ENCODE measurements at regions not wholly inside any gene's neighbourhood (a gene's known extent, or its start where the extent isn't known, plus 50 kb on each side); places are given as distances from the start of the nearest gene placed in this dataset.

GRCh38 chr1:199404976-199405375 is 622.5 kb upstream of the NR5A2 start:
- Histone ChIP-seq H2BK12ac (ENCODE audit: low read length) (no peak overlapping the region), H3K9ac (ENCODE audit: low read length) (no peak overlapping the region), H3K23ac (ENCODE audit: low read length) (no peak overlapping the region), H3K27ac (ENCODE audit: low read depth, low read length) (no peak overlapping the region), H2AK5ac (ENCODE audit: low read length) (no peak overlapping the region), H4K91ac (ENCODE audit: low read depth, low read length) (no peak overlapping the region), H2AFZ (ENCODE audit: insufficient read depth, low read length, poor library complexity) (no peak overlapping the region), H3K79me2 (ENCODE audit: control insufficient read depth, insufficient read depth, low read length, poor library complexity) (no peaks in the 10 kb centered on the region), H3K4me1 (ENCODE audit: control insufficient read depth in 1 of 2, insufficient read depth in 2 of 2, low read length in 2 of 2) (no peaks in the 10 kb centered on the region), H4K12ac (ENCODE audit: low read depth, low read length) (no peak overlapping the region), H4K8ac (ENCODE audit: low read depth, low read length) (no peak overlapping the region), H3K18ac (ENCODE audit: low read length) (no peak overlapping the region), H3K79me1 (ENCODE audit: low read length) (no peaks in the 10 kb centered on the region), H3K4me2 (ENCODE audit: low read length) (no peak overlapping the region), H2BK5ac (ENCODE audit: low read depth, low read length, poor library complexity) (no peak overlapping the region), H3K27me3 (ENCODE audit: insufficient read depth, low read length) (no peaks in the 10 kb centered on the region), H3K4me3 (ENCODE audit: low read depth, low read length) (no peak overlapping the region), H2BK120ac (ENCODE audit: insufficient read depth, low read length, poor library complexity) (no peak overlapping the region), H3K14ac (ENCODE audit: low read length) (no peak overlapping the region), H3K4ac (ENCODE audit: low read depth, low read length) (no peak overlapping the region), H3K36me3 (ENCODE audit: control insufficient read depth in 1 of 2, insufficient read depth in 2 of 2, low read length in 2 of 2) (no peaks in the 10 kb centered on the region), H3K9me3 (ENCODE audit: insufficient read depth, low read depth, low read length) (no peaks in the 10 kb centered on the region)
- DNase-seq, result no peak

- Histone ChIP-seq H4K12ac (ENCODE audit: low read depth, low read length) (no peak overlapping the region), H2BK5ac (ENCODE audit: low read depth, low read length, poor library complexity) (no peak overlapping the region), H3K4me3 (ENCODE audit: low read depth, low read length) (no peak overlapping the region), H3K9ac (ENCODE audit: low read length) (no peak overlapping the region), H2BK12ac (ENCODE audit: low read length) (no peak overlapping the region), H4K91ac (ENCODE audit: low read depth, low read length) (no peak overlapping the region), H3K4ac (ENCODE audit: low read depth, low read length) (no peak overlapping the region), H3K27me3 (ENCODE audit: insufficient read depth, low read length) (no peaks in the 10 kb centered on the region), H3K14ac (ENCODE audit: low read length) (no peak overlapping the region), H3K4me2 (ENCODE audit: low read length) (no peak overlapping the region), H2AK5ac (ENCODE audit: low read length) (no peak overlapping the region), H3K27ac (ENCODE audit: low read depth, low read length) (no peak overlapping the region), H2AFZ (ENCODE audit: insufficient read depth, low read length, poor library complexity) (no peak overlapping the region), H3K4me1 (ENCODE audit: control insufficient read depth in 1 of 2, insufficient read depth in 2 of 2, low read length in 2 of 2) (no peaks in the 10 kb centered on the region), H3K18ac (ENCODE audit: low read length) (no peak overlapping the region), H3K23ac (ENCODE audit: low read length) (no peak overlapping the region), H3K9me3 (ENCODE audit: insufficient read depth, low read depth, low read length) (no peaks in the 10 kb centered on the region), H3K79me2 (ENCODE audit: control insufficient read depth, insufficient read depth, low read length, poor library complexity) (no peaks in the 10 kb centered on the region), H3K79me1 (ENCODE audit: low read length) (no peaks in the 10 kb centered on the region), H2BK120ac (ENCODE audit: insufficient read depth, low read length, poor library complexity) (no peak overlapping the region), H4K8ac (ENCODE audit: low read depth, low read length) (no peak overlapping the region), H3K36me3 (ENCODE audit: control insufficient read depth in 1 of 2, insufficient read depth in 2 of 2, low read length in 2 of 2) (no peaks in the 10 kb centered on the region)
- DNase-seq, result no peak
- WGBS (ENCODE audit: extremely low coverage, insufficient coverage, insufficient read length), result no CpG with 5 or more reads among the region's 3 CpGs
Observed at GRCh38 chr1:199405634-199406196, 621.8 kb upstream of the NR5A2 start.

- Histone ChIP-seq H3K9ac (ENCODE audit: low read length) (no peak overlapping the region), H2BK12ac (ENCODE audit: low read length) (no peak overlapping the region), H2BK120ac (ENCODE audit: insufficient read depth, low read length, poor library complexity) (no peak overlapping the region), H3K27me3 (ENCODE audit: insufficient read depth, low read length) (no peaks in the 10 kb centered on the region), H4K91ac (ENCODE audit: low read depth, low read length) (no peak overlapping the region), H2AFZ (ENCODE audit: insufficient read depth, low read length, poor library complexity) (no peak overlapping the region), H3K14ac (ENCODE audit: low read length) (no peak overlapping the region), H3K9me3 (ENCODE audit: insufficient read depth, low read depth, low read length) (no peaks in the 10 kb centered on the region), H3K23ac (ENCODE audit: low read length) (no peak overlapping the region), H3K4ac (ENCODE audit: low read depth, low read length) (no peak overlapping the region), H4K8ac (ENCODE audit: low read depth, low read length) (no peak overlapping the region), H3K79me1 (ENCODE audit: low read length) (no peaks in the 10 kb centered on the region), H3K27ac (ENCODE audit: low read depth, low read length) (no peak overlapping the region), H3K4me3 (ENCODE audit: low read depth, low read length) (no peak overlapping the region), H3K36me3 (ENCODE audit: control insufficient read depth in 1 of 2, insufficient read depth in 2 of 2, low read length in 2 of 2) (no peaks in the 10 kb centered on the region), H3K79me2 (ENCODE audit: control insufficient read depth, insufficient read depth, low read length, poor library complexity) (no peaks in the 10 kb centered on the region), H3K18ac (ENCODE audit: low read length) (no peak overlapping the region), H2AK5ac (ENCODE audit: low read length) (no peak overlapping the region), H4K12ac (ENCODE audit: low read depth, low read length) (no peak overlapping the region), H3K4me1 (ENCODE audit: control insufficient read depth in 1 of 2, insufficient read depth in 2 of 2, low read length in 2 of 2) (no peaks in the 10 kb centered on the region), H3K4me2 (ENCODE audit: low read length) (no peak overlapping the region), H2BK5ac (ENCODE audit: low read depth, low read length, poor library complexity) (no peak overlapping the region)
- no peak for DNase-seq
- WGBS (ENCODE audit: extremely low coverage, insufficient coverage, insufficient read length), result no CpG with 5 or more reads among the region's 3 CpGs
Observed at GRCh38 chr1:199410462-199410861, 617.0 kb upstream of the NR5A2 start.

GRCh38 chr1:199411506-199411905 is 616.0 kb upstream of the NR5A2 start:
- no peak overlapping the region for H3K23ac ChIP-seq (ENCODE audit: low read length)
- no peak overlapping the region for H4K12ac ChIP-seq (ENCODE audit: low read depth, low read length)
- H2BK5ac ChIP-seq (ENCODE audit: low read depth, low read length, poor library complexity), result no peak overlapping the region
- no peaks in the 10 kb centered on the region for H3K27me3 ChIP-seq (ENCODE audit: insufficient read depth, low read length)
- H3K36me3 ChIP-seq (ENCODE audit: control insufficient read depth in 1 of 2, insufficient read depth in 2 of 2, low read length in 2 of 2), result no peaks in the 10 kb centered on the region
- no peak overlapping the region for H3K27ac ChIP-seq (ENCODE audit: low read depth, low read length)
- H3K79me1 ChIP-seq (ENCODE audit: low read length), result no peaks in the 10 kb centered on the region
- no peak overlapping the region for H3K4ac ChIP-seq (ENCODE audit: low read depth, low read length)
- no peak for DNase-seq
- no peak overlapping the region for H3K9ac ChIP-seq (ENCODE audit: low read length)
- H3K4me1 ChIP-seq (ENCODE audit: control insufficient read depth in 1 of 2, insufficient read depth in 2 of 2, low read length in 2 of 2), result no peaks in the 10 kb centered on the region
- no peak overlapping the region for H3K18ac ChIP-seq (ENCODE audit: low read length)
- H3K9me3 ChIP-seq (ENCODE audit: insufficient read depth, low read depth, low read length), result peaks cover 3% of the 10 kb centered on the region
- no peak overlapping the region for H3K4me2 ChIP-seq (ENCODE audit: low read length)
- H4K8ac ChIP-seq (ENCODE audit: low read depth, low read length), result no peak overlapping the region
- no peak overlapping the region for H3K14ac ChIP-seq (ENCODE audit: low read length)
- no peak overlapping the region for H2AK5ac ChIP-seq (ENCODE audit: low read length)
- H2BK120ac ChIP-seq (ENCODE audit: insufficient read depth, low read length, poor library complexity), result no peak overlapping the region
- H4K91ac ChIP-seq (ENCODE audit: low read depth, low read length), result no peak overlapping the region
- no peaks in the 10 kb centered on the region for H3K79me2 ChIP-seq (ENCODE audit: control insufficient read depth, insufficient read depth, low read length, poor library complexity)
- H2AFZ ChIP-seq (ENCODE audit: insufficient read depth, low read length, poor library complexity), result no peak overlapping the region
- no peak overlapping the region for H3K4me3 ChIP-seq (ENCODE audit: low read depth, low read length)
- no peak overlapping the region for H2BK12ac ChIP-seq (ENCODE audit: low read length)

Measured in trophoblast cell (in vitro differentiated cells and primary cell).